ENCODE measurements at regions not wholly inside any gene's neighbourhood (a gene's known extent, or its start where the extent isn't known, plus 50 kb on each side); places are given as distances from the start of the nearest gene placed in this dataset.

DNA sequence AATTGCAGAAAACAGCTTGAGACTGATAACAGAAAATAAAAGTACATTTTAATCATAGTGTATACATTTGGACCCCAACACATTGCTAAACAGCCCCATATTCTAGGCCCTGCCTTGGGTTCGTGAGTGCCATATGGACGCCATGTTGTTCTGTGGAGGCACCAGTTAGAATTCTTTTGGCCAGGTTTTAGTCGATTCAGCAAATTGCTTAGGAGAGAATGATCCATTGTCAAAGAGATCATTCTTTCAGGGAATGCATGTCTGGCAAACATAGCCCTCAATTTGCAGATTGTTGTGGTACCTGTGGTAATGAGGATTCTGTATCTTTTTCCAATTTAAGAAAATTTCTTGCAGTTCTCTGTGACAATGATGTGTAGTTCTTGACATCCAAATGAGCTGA, 183.6 kb upstream of the DDHD1 start:
- TF ChIP-seq, protein P1, sequence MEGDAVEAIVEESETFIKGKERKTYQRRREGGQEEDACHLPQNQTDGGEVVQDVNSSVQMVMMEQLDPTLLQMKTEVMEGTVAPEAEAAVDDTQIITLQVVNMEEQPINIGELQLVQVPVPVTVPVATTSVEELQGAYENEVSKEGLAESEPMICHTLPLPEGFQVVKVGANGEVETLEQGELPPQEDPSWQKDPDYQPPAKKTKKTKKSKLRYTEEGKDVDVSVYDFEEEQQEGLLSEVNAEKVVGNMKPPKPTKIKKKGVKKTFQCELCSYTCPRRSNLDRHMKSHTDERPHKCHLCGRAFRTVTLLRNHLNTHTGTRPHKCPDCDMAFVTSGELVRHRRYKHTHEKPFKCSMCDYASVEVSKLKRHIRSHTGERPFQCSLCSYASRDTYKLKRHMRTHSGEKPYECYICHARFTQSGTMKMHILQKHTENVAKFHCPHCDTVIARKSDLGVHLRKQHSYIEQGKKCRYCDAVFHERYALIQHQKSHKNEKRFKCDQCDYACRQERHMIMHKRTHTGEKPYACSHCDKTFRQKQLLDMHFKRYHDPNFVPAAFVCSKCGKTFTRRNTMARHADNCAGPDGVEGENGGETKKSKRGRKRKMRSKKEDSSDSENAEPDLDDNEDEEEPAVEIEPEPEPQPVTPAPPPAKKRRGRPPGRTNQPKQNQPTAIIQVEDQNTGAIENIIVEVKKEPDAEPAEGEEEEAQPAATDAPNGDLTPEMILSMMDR (IDR thresholded peaks at IDR 0.05): no peak
- no peak for TF ChIP-seq POLR2A (IDR thresholded peaks at IDR 0.05)

Data from testis (tissue), 2 donors.